Erythroblast (primary cell): ENCODE measurements at regions not wholly inside any gene's neighbourhood (a gene's known extent, or its start where the extent isn't known, plus 50 kb on each side); places are given as distances from the start of the nearest gene placed in this dataset.

Experiments used
- GATA1 ChIP-seq: IDR thresholded peaks from 2 replicates; pipeline ENCODE4 v1.6.1; 2011; ENCODE audit warnings: low read depth, mild to moderate bottlenecking, control low read depth, low read length, moderate library complexity
- POLR2A ChIP-seq: IDR thresholded peaks from 2 replicates; pipeline ENCODE4 v1.6.1; 2011; ENCODE audit warnings: mild to moderate bottlenecking, low read length

DNA sequence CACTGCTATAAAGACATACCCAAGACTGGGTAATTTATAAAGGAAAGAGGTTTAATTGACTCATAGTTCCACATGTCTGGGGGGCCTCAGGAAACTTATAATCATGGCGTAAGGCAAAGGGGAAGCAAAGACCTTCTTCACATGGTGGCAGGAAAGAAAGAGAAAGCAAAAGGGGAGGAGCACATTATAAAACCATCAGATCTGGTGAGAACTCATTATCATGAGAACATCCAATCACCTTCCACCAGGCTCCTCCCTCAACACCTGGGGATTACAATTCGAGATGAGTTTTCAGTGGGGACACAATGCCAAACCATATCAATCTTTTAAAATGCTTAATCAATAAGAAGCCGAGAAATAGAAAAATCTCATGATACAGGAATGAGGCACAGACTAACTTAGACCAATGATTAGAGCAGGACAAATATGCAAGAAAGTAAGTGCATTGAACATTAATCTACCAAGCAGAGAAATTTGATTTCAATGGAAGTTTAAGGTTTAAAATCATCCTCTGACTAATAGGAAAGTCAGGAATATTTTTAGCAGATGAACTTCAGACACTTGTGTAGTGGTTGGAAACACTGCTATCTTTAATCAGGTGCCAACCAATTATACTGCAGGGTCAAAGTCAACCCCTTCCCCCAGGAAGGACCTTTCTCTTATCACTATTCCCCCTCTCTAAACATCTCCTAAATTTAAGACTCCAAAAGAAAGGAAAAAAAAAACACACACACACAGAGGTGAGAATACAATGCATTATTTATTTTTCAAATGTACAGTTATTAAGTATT, 259.2 kb downstream of the IRS1 start:
- TF ChIP-seq POLR2A (no peak), GATA1 (no peak)
